ENCODE measurements at regions not wholly inside any gene's neighbourhood (a gene's known extent, or its start where the extent isn't known, plus 50 kb on each side); places are given as distances from the start of the nearest gene placed in this dataset.
"Not testable (repeated sequence)": the region's sequence is repeated elsewhere in the genome, so short reads cannot be mapped to it uniquely, and the experiment has no call there.

DNA sequence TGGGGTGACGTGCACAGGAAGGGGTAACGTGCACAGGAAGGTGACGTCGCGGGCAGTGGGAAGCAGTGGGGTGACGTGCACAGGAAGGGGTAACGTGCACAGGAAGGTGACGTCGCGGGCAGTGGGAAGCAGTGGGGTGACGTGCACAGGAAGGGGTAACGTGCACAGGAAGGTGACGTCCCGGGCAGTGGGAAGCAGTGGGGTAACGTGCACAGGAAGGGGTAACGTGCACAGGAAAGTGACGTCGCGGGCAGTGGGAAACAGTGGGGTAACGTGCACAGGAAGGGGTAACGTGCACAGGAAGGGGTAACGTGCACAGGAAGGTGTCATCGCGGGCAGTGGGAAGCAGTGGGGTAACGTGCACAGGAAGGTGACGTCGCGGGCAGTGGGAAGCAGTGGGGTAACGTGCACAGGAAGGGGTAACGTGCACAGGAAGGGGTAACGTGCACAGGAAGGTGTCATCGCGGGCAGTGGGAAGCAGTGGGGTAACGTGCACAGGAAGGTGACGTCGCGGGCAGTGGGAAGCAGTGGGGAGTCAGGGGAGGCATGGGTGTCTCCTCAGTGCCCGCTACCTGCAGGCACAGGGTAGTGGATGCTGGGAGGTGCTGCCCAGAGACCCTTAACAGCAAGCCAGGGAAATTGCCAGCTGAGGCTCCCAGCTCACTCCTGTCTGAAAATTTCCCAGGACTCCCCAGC is 68.0 kb upstream of the CTBP2 start:
- TF ChIP-seq CTCF (conservative IDR thresholded peaks at IDR 0.05; ENCODE audit: low read depth, low read length); EZH2 (IDR thresholded peaks at IDR 0.05; ENCODE audit: borderline replicate concordance, low read depth, low read length, poor library complexity, severe bottlenecking): not testable (repeated sequence)
